ENCODE measurements at regions not wholly inside any gene's neighbourhood (a gene's known extent, or its start where the extent isn't known, plus 50 kb on each side); places are given as distances from the start of the nearest gene placed in this dataset.

DNA sequence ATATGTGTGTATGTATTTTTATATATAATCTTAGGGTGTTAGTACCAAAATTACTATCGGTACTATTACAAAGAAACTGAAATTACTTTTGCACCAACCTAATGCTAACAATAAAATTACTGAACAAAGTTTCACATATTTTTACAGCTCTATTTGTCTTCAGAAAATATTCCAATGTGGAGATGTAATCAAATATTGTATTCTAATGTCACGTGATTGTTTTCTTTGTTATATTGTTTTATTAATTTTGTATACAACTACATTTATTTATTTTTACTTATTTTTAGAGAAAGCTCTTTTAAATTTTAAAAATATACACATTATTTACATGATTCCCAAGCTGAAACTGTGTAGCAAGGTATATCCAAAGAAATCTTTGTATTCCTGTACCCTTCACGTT lies 227.1 kb upstream of the KLF12 start:
- ChIA-PET CTCF (no interaction called here), POLR2A (no interaction called here)
- Histone ChIP-seq H4K20me1 (ENCODE audit: insufficient read depth) (no peaks in the 10 kb centered on the region), H3F3A (replicated peaks; ENCODE audit: insufficient read depth) (no peaks in the 10 kb centered on the region), H3K9me3 (no peaks in the 10 kb centered on the region), H3K36me3 (replicated peaks in 1 of 2; ENCODE audit: control insufficient read depth in 1 of 2, insufficient read depth in 2 of 2, low read length in 1 of 2) (no peaks in the 10 kb centered on the region), H3K79me2 (ENCODE audit: insufficient read depth) (no peaks in the 10 kb centered on the region), H2AFZ (ENCODE audit: low read depth) (no peak overlapping the region), H3K9me2 (no peaks in the 10 kb centered on the region), H3K27ac (ENCODE audit: low read depth in 2 of 2, low read length in 1 of 2) (no peak overlapping the region), H3K9ac (no peak overlapping the region), H3K4me1 (ENCODE audit: control insufficient read depth in 1 of 2, insufficient read depth in 2 of 2, low read depth in 1 of 2, low read length in 1 of 2) (no peaks in the 10 kb centered on the region), H3K27me3 (ENCODE audit: insufficient read depth) (no peaks in the 10 kb centered on the region), H3K4me3 (ENCODE audit: low read depth in 2 of 2, low read length in 1 of 2) (no peak overlapping the region), H3K4me2 (no peak overlapping the region)
- TF ChIP-seq ELF1 (IDR thresholded peaks at IDR 0.05) (no peak), ZBTB33 (IDR thresholded peaks at IDR 0.05; ENCODE audit: borderline replicate concordance, low read depth) (no peak), POLR2AphosphoS5 (IDR thresholded peaks at IDR 0.05; ENCODE audit: low read depth, low read length) (no peak)
- no peak for DNase-seq
- 70% methylated on average over 3 of the region's 3 CpGs for WGBS (ENCODE audit: low lambda C conversion rate)

- no peaks in the 10 kb centered on the region for H3K27me3 ChIP-seq (ENCODE audit: insufficient read depth)
- no peaks in the 10 kb centered on the region for H3K36me3 ChIP-seq (replicated peaks in 1 of 2; ENCODE audit: control insufficient read depth in 1 of 2, insufficient read depth in 2 of 2, low read length in 1 of 2)
- H4K20me1 ChIP-seq (ENCODE audit: insufficient read depth) = no peaks in the 10 kb centered on the region
- H2AFZ ChIP-seq (ENCODE audit: low read depth) = no peak overlapping the region
- H3K9me2 ChIP-seq = no peaks in the 10 kb centered on the region; the same call in 1 of the 2 replicates
- no peak overlapping the region for H3K4me3 ChIP-seq (ENCODE audit: low read depth in 2 of 2, low read length in 1 of 2)
- no peaks in the 10 kb centered on the region for H3K9me3 ChIP-seq
- WGBS (ENCODE audit: low lambda C conversion rate) = 61% methylated on average over 4 of the region's 5 CpGs
- CTCF ChIA-PET = no interaction called here
- no peaks in the 10 kb centered on the region for H3F3A ChIP-seq (replicated peaks; ENCODE audit: insufficient read depth)
- no peak overlapping the region for H3K9ac ChIP-seq
- TF ChIP-seq JUND (IDR thresholded peaks at IDR 0.05) (no peak), RXRA (IDR thresholded peaks at IDR 0.05; ENCODE audit: borderline replicate concordance, low read depth) (no peak), FOXM1 (IDR thresholded peaks at IDR 0.05; ENCODE audit: low read depth) (no peak), FOSL2 (IDR thresholded peaks at IDR 0.05; ENCODE audit: borderline replicate concordance, low read depth) (no peak), EZH2phosphoT487 (IDR thresholded peaks at IDR 0.05; ENCODE audit: borderline replicate concordance, low read depth) (no peak)
- H3K4me1 ChIP-seq (ENCODE audit: control insufficient read depth in 1 of 2, insufficient read depth in 2 of 2, low read depth in 1 of 2, low read length in 1 of 2) = no peaks in the 10 kb centered on the region
- DNase-seq = no peak
- H3K79me2 ChIP-seq (ENCODE audit: insufficient read depth) = no peaks in the 10 kb centered on the region
- H3K27ac ChIP-seq (ENCODE audit: low read depth in 2 of 2, low read length in 1 of 2) = no peak overlapping the region
- POLR2A ChIA-PET = no interaction called here
- no peak overlapping the region for H3K4me2 ChIP-seq
These were observed 212.8 kb upstream of the KLF12 start for GRCh38 chr13:74346960-74347359.

GRCh38 chr13:74338341-74338740 lies 204.1 kb upstream of the KLF12 start:
- Histone ChIP-seq H3K9ac (no peak overlapping the region), H3K4me2 (no peak overlapping the region), H3K9me3 (no peaks in the 10 kb centered on the region), H3K79me2 (ENCODE audit: insufficient read depth) (no peaks in the 10 kb centered on the region), H3K9me2 (no peaks in the 10 kb centered on the region; the same call in 1 of the 2 replicates), H3K27me3 (ENCODE audit: insufficient read depth) (no peaks in the 10 kb centered on the region), H3K36me3 (replicated peaks in 1 of 2; ENCODE audit: control insufficient read depth in 1 of 2, insufficient read depth in 2 of 2, low read length in 1 of 2) (no peaks in the 10 kb centered on the region), H3K4me3 (ENCODE audit: low read depth in 2 of 2, low read length in 1 of 2) (no peak overlapping the region), H2AFZ (ENCODE audit: low read depth) (no peak overlapping the region), H3K27ac (ENCODE audit: low read depth in 2 of 2, low read length in 1 of 2) (no peak overlapping the region), H4K20me1 (ENCODE audit: insufficient read depth) (no peaks in the 10 kb centered on the region), H3K4me1 (ENCODE audit: control insufficient read depth in 1 of 2, insufficient read depth in 2 of 2, low read depth in 1 of 2, low read length in 1 of 2) (no peaks in the 10 kb centered on the region; a peak in 1 of 4 replicates), H3F3A (replicated peaks; ENCODE audit: insufficient read depth) (no peaks in the 10 kb centered on the region)
- ChIA-PET CTCF (no interaction called here), POLR2A (no interaction called here)
- no peak for DNase-seq
- TF ChIP-seq SMC3 (IDR thresholded peaks at IDR 0.05; ENCODE audit: low read depth, low read length) (no peak), EP300 (IDR thresholded peaks at IDR 0.05; ENCODE audit: borderline replicate concordance in 1 of 2, low read depth in 1 of 2, low read length in 1 of 2) (no peak), TCF12 (IDR thresholded peaks at IDR 0.05) (no peak), USF2 (IDR thresholded peaks at IDR 0.05; ENCODE audit: borderline replicate concordance, low read depth, low read length) (no peak), RAD21 (IDR thresholded peaks at IDR 0.05; ENCODE audit: low read length) (no peak), MAX (IDR thresholded peaks at IDR 0.05; ENCODE audit: low read depth) (no peak)
- 27% methylated on average over 1 of the region's 1 CpG for WGBS (ENCODE audit: low lambda C conversion rate)
